ENCODE measurements at regions not wholly inside any gene's neighbourhood (a gene's known extent, or its start where the extent isn't known, plus 50 kb on each side); places are given as distances from the start of the nearest gene placed in this dataset.

GRCh38 chr3:76685858-76686257 is 354.0 kb upstream of the ROBO2 start:
- Histone ChIP-seq H4K8ac (ENCODE audit: low read depth, low read length) (no peak overlapping the region), H4K12ac (ENCODE audit: low read depth, low read length) (no peak overlapping the region), H2AFZ (ENCODE audit: insufficient read depth, low read length, poor library complexity) (no peak overlapping the region), H3K79me2 (ENCODE audit: control insufficient read depth, insufficient read depth, low read length, poor library complexity) (no peaks in the 10 kb centered on the region), H2BK120ac (ENCODE audit: insufficient read depth, low read length, poor library complexity) (no peak overlapping the region), H3K27ac (ENCODE audit: low read depth, low read length) (no peak overlapping the region), H2BK5ac (ENCODE audit: low read depth, low read length, poor library complexity) (no peak overlapping the region), H3K36me3 (ENCODE audit: control insufficient read depth in 1 of 2, insufficient read depth in 2 of 2, low read length in 2 of 2) (no peaks in the 10 kb centered on the region), H3K23ac (ENCODE audit: low read length) (no peak overlapping the region), H3K79me1 (ENCODE audit: low read length) (no peaks in the 10 kb centered on the region), H3K14ac (ENCODE audit: low read length) (no peak overlapping the region), H3K4me1 (ENCODE audit: control insufficient read depth in 1 of 2, insufficient read depth in 2 of 2, low read length in 2 of 2) (no peaks in the 10 kb centered on the region), H3K18ac (ENCODE audit: low read length) (no peak overlapping the region), H3K4ac (ENCODE audit: low read depth, low read length) (no peak overlapping the region), H4K91ac (ENCODE audit: low read depth, low read length) (no peak overlapping the region), H3K9me3 (ENCODE audit: insufficient read depth, low read depth, low read length) (no peaks in the 10 kb centered on the region), H3K4me2 (ENCODE audit: low read length) (no peak overlapping the region), H2AK5ac (ENCODE audit: low read length) (no peak overlapping the region), H3K4me3 (ENCODE audit: low read depth, low read length) (no peak overlapping the region), H2BK12ac (ENCODE audit: low read length) (no peak overlapping the region), H3K27me3 (ENCODE audit: insufficient read depth, low read length) (no peaks in the 10 kb centered on the region), H3K9ac (ENCODE audit: low read length) (no peak overlapping the region)
- no CpG with 5 or more reads among the region's 5 CpGs for WGBS (ENCODE audit: extremely low coverage, insufficient coverage, insufficient read length)
- no peak for DNase-seq

- no peak overlapping the region for H4K12ac ChIP-seq (ENCODE audit: low read depth, low read length)
- H2BK120ac ChIP-seq (ENCODE audit: insufficient read depth, low read length, poor library complexity): no peak overlapping the region
- no peak overlapping the region for H2BK5ac ChIP-seq (ENCODE audit: low read depth, low read length, poor library complexity)
- H2BK12ac ChIP-seq (ENCODE audit: low read length): no peak overlapping the region
- no peak overlapping the region for H3K9ac ChIP-seq (ENCODE audit: low read length)
- no peaks in the 10 kb centered on the region for H3K27me3 ChIP-seq (ENCODE audit: insufficient read depth, low read length)
- no peaks in the 10 kb centered on the region for H3K9me3 ChIP-seq (ENCODE audit: insufficient read depth, low read depth, low read length)
- DNase-seq: no peak
- no peak overlapping the region for H4K8ac ChIP-seq (ENCODE audit: low read depth, low read length)
- H2AK5ac ChIP-seq (ENCODE audit: low read length): no peak overlapping the region
- WGBS (ENCODE audit: extremely low coverage, insufficient coverage, insufficient read length): no CpG with 5 or more reads among the region's 3 CpGs
- no peak overlapping the region for H4K91ac ChIP-seq (ENCODE audit: low read depth, low read length)
- no peaks in the 10 kb centered on the region for H3K79me1 ChIP-seq (ENCODE audit: low read length)
- no peak overlapping the region for H3K4me2 ChIP-seq (ENCODE audit: low read length)
- no peaks in the 10 kb centered on the region for H3K79me2 ChIP-seq (ENCODE audit: control insufficient read depth, insufficient read depth, low read length, poor library complexity)
- no peak overlapping the region for H3K4ac ChIP-seq (ENCODE audit: low read depth, low read length)
- no peak overlapping the region for H3K14ac ChIP-seq (ENCODE audit: low read length)
- no peaks in the 10 kb centered on the region for H3K4me1 ChIP-seq (ENCODE audit: control insufficient read depth in 1 of 2, insufficient read depth in 2 of 2, low read length in 2 of 2)
- no peak overlapping the region for H3K4me3 ChIP-seq (ENCODE audit: low read depth, low read length)
- no peak overlapping the region for H3K27ac ChIP-seq (ENCODE audit: low read depth, low read length)
- H3K36me3 ChIP-seq (ENCODE audit: control insufficient read depth in 1 of 2, insufficient read depth in 2 of 2, low read length in 2 of 2): no peaks in the 10 kb centered on the region
- H2AFZ ChIP-seq (ENCODE audit: insufficient read depth, low read length, poor library complexity): no peak overlapping the region
- H3K18ac ChIP-seq (ENCODE audit: low read length): no peak overlapping the region
- no peak overlapping the region for H3K23ac ChIP-seq (ENCODE audit: low read length)
Measured at GRCh38 chr3:76687019-76687418, 352.9 kb upstream of the ROBO2 start.

GRCh38 chr3:76694063-76694462 is 345.8 kb upstream of the ROBO2 start:
- Histone ChIP-seq H4K8ac (ENCODE audit: low read depth, low read length) (no peak overlapping the region), H3K27me3 (ENCODE audit: insufficient read depth, low read length) (no peaks in the 10 kb centered on the region), H2BK120ac (ENCODE audit: insufficient read depth, low read length, poor library complexity) (no peak overlapping the region), H3K27ac (ENCODE audit: low read depth, low read length) (no peak overlapping the region), H3K4me2 (ENCODE audit: low read length) (no peak overlapping the region), H3K9me3 (ENCODE audit: insufficient read depth, low read depth, low read length) (no peaks in the 10 kb centered on the region), H3K4me1 (ENCODE audit: control insufficient read depth in 1 of 2, insufficient read depth in 2 of 2, low read length in 2 of 2) (no peaks in the 10 kb centered on the region), H3K4ac (ENCODE audit: low read depth, low read length) (no peak overlapping the region), H2AFZ (ENCODE audit: insufficient read depth, low read length, poor library complexity) (no peak overlapping the region), H4K12ac (ENCODE audit: low read depth, low read length) (no peak overlapping the region), H2AK5ac (ENCODE audit: low read length) (no peak overlapping the region), H3K9ac (ENCODE audit: low read length) (no peak overlapping the region), H3K14ac (ENCODE audit: low read length) (no peak overlapping the region), H3K79me2 (ENCODE audit: control insufficient read depth, insufficient read depth, low read length, poor library complexity) (no peaks in the 10 kb centered on the region), H3K36me3 (ENCODE audit: control insufficient read depth in 1 of 2, insufficient read depth in 2 of 2, low read length in 2 of 2) (no peaks in the 10 kb centered on the region), H3K4me3 (ENCODE audit: low read depth, low read length) (no peak overlapping the region), H2BK12ac (ENCODE audit: low read length) (no peak overlapping the region), H3K79me1 (ENCODE audit: low read length) (no peaks in the 10 kb centered on the region), H2BK5ac (ENCODE audit: low read depth, low read length, poor library complexity) (no peak overlapping the region), H3K23ac (ENCODE audit: low read length) (no peak overlapping the region), H4K91ac (ENCODE audit: low read depth, low read length) (no peak overlapping the region), H3K18ac (ENCODE audit: low read length) (no peak overlapping the region)
- no peak for DNase-seq
- no CpG with 5 or more reads among the region's 5 CpGs for WGBS (ENCODE audit: extremely low coverage, insufficient coverage, insufficient read length)

GRCh38 chr3:76698136-76698706 is 341.7 kb upstream of the ROBO2 start:
- H3K14ac ChIP-seq (ENCODE audit: low read length): no peak overlapping the region
- H3K36me3 ChIP-seq (ENCODE audit: control insufficient read depth in 1 of 2, insufficient read depth in 2 of 2, low read length in 2 of 2): no peaks in the 10 kb centered on the region
- H3K9me3 ChIP-seq (ENCODE audit: insufficient read depth, low read depth, low read length): no peaks in the 10 kb centered on the region
- no peaks in the 10 kb centered on the region for H3K79me2 ChIP-seq (ENCODE audit: control insufficient read depth, insufficient read depth, low read length, poor library complexity)
- no peak overlapping the region for H2BK120ac ChIP-seq (ENCODE audit: insufficient read depth, low read length, poor library complexity)
- H3K4ac ChIP-seq (ENCODE audit: low read depth, low read length): no peak overlapping the region
- H3K9ac ChIP-seq (ENCODE audit: low read length): no peak overlapping the region
- no peaks in the 10 kb centered on the region for H3K27me3 ChIP-seq (ENCODE audit: insufficient read depth, low read length)
- H3K27ac ChIP-seq (ENCODE audit: low read depth, low read length): no peak overlapping the region
- H3K79me1 ChIP-seq (ENCODE audit: low read length): no peaks in the 10 kb centered on the region
- H4K12ac ChIP-seq (ENCODE audit: low read depth, low read length): no peak overlapping the region
- no peak overlapping the region for H2AK5ac ChIP-seq (ENCODE audit: low read length)
- H3K4me3 ChIP-seq (ENCODE audit: low read depth, low read length): no peak overlapping the region
- no peak overlapping the region for H3K4me2 ChIP-seq (ENCODE audit: low read length)
- no peak overlapping the region for H4K8ac ChIP-seq (ENCODE audit: low read depth, low read length)
- no CpG with 5 or more reads among the region's 7 CpGs for WGBS (ENCODE audit: extremely low coverage, insufficient coverage, insufficient read length)
- H4K91ac ChIP-seq (ENCODE audit: low read depth, low read length): no peak overlapping the region
- no peak overlapping the region for H3K23ac ChIP-seq (ENCODE audit: low read length)
- no peak overlapping the region for H2BK5ac ChIP-seq (ENCODE audit: low read depth, low read length, poor library complexity)
- H3K4me1 ChIP-seq (ENCODE audit: control insufficient read depth in 1 of 2, insufficient read depth in 2 of 2, low read length in 2 of 2): no peaks in the 10 kb centered on the region
- no peak overlapping the region for H2BK12ac ChIP-seq (ENCODE audit: low read length)
- H3K18ac ChIP-seq (ENCODE audit: low read length): no peak overlapping the region
- DNase-seq: no peak
- H2AFZ ChIP-seq (ENCODE audit: insufficient read depth, low read length, poor library complexity): no peak overlapping the region
